ENCODE measurements at regions not wholly inside any gene's neighbourhood (a gene's known extent, or its start where the extent isn't known, plus 50 kb on each side); places are given as distances from the start of the nearest gene placed in this dataset.

- no peak for DNase-seq
Observed at GRCh38 chr11:44498089-44498871, 67.2 kb upstream of the CD82 start.

DNA sequence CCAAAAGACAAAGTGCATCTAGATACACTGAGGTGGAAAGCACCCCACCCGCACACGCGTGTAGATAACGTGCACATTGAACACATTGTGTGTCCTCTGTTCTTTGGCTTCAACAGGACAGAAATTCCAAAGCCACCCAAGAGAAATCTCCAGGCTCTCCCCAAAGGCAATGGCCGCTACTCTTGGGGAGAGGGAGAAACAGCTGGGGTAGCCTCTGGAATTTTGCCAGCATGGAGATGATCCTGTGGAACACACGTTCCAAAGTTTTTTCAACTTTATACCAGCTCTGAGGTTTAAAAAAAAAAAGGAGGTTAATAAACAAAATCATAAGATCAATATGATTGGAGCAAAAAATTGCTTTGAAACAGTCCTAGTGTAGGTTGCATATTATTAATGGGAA is 63.0 kb upstream of the CD82 start:
- no peak for DNase-seq

DNA sequence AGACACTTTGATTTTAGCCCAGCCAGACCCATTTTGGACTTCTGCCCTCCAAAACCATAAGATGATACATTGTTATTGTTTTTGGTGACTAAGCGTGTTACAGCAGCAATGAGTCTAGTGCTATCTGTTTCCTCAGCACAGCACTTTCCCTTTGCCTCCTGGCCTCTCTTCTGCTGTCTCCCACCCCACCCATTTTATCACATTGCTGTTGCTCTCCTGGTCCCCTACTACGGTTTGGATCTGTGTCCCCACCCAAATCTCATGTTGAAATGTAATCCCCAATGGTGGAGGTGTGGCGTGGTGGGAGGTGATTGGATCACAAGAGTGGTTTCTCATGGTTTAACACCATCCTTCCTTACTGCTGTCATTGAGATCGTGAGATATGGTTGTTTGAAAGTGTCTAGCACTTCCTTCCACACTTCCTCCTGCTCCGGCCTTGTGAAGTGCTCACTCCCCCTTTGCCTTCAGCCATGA is 59.8 kb upstream of the CD82 start:
- no peak for DNase-seq

DNA sequence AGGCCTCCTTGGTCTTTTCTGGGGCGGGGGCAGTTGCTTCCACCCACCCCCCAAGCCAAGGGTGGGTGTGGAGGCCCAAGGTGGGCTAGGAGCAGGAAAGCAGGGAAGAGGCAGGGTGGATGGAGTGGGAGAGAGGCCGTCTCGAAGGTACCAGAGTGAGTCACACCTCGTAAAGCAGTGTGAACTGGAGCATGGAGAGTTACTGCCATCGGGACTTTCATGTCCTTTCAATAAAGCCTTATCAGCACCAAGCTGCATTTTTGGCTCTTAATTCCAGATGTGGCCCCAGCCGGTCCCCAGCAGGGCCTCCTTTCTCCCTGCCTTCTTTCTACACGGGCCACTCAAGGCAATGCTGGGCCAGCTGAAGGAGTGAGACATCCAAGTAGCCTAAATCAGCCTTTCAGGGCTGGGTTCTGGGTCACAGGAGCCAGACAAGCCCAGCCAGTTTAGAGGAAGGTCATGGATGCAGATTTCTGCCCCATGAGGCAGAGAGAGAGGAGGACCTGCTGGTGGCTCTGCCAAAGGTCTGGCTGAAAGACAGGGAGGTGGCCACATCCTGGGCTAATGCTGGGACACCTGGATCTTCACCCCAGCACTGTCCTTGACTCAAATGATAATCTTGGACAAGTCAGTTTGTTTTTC is 59.0 kb upstream of the CD82 start:
- DNase-seq, result no peak

DNA sequence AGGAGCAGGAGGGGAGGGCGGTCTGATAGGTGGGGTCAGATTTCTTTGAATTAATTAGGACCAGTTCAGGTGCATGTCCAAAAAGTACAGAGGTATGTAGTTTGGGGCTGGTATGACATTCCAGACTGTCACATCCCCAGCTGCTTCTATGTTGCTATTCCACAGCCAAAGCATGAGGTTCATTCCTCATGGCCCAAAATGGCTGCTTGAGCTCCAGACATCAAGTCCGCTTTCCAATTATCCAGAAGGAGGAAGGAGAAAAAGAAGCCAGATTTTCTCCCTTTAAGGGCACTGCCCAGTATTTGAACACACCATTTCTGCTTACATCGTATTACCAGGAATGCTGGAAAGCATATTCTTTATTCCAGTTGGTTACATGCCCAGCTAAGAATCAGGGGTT is 58.0 kb upstream of the CD82 start:
- no peak for DNase-seq

GRCh38 chr11:44507896-44508445 is 57.5 kb upstream of the CD82 start:
- no peak for DNase-seq

- no peak for DNase-seq
Observed at GRCh38 chr11:44509296-44509695, 56.2 kb upstream of the CD82 start.

DNA sequence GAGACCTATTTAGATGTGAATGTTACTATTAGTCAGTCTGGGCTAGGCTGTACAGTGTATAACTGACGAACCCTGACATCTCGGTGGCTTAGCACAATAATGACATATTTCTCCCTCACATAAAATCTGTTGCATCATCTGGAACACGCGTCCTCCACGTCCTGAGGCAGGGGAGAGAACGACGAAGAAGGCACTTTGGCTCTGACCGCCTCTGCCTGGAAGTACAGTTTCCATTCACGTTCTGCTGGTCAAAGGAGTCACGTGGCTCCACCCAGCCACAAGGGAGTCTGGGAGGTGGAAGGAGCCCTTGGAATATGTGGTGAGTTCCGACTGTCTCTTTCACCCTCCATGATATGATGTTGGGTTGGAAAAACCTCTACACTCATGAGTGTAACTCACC is 55.1 kb upstream of the CD82 start:
- DNase-seq, result no peak

DNA sequence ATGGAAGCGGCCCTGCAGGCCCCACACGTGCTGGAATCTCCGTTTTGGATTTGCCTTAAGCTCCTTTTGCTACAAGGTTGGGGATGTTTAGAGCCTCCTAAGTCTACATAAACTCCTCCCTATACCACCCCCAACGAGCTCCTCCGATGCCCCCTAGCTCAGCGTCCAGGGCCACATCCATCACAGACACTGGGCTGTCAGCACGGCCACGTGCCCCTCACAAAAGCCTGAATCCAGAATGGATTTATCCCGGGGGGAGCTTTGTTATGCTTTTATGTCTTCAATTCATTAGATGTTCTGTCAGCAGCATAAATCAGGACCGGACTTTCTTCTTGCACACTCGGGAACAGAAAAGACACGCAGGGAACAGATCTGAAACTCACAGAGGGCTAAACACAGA is 52.6 kb upstream of the CD82 start:
- DNase-seq, result no peak

DNA sequence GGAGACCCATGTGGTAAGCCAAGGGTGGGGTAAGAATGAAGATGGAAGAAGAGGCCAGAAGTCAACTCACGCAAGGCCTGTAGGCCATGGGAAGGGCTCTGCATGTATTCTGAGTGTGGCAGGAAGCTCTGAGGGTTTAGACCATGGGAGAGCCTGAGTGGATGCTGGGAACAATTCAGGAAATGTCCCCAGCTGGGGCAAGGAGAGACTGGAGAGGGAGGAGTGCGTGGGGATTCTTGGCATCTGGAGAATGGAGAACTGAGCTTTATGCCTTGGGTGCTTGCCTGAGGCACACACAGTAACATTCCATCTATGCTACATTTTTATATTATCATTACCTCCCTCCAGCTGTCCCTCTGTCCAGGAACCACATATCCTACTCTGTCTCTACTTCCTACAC is 50.4 kb upstream of the CD82 start:
- peak; percentile 17 for DNase-seq
